ENCODE measurements at regions not wholly inside any gene's neighbourhood (a gene's known extent, or its start where the extent isn't known, plus 50 kb on each side); places are given as distances from the start of the nearest gene placed in this dataset.

DNA sequence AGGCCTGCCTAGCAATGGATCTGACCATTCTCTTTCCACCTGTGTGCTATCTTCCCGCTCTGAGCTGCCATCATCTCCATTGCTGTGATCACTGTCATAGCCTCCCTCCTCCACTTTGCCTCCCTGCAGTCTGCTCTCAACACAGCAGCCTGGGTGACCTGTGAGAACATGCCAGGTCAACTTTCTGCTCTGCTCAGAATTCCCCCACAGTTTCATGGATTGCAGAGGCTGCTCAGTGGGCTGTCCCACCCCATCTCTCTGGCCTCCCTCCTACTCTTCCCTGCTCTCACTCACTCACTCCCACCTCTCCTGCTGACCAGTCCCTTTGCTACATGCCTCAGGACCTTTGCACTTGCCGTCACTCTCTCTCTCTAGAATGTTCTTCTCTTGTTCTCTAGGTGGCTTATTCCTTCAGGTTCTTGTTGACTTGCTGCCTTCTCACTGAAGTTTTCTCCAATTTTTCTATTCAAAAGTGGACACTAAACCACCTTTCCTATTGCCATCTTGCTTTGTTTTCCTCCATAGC lies 159.9 kb downstream of the CD83 start:
- H3K27me3 ChIP-seq (replicated peaks; ENCODE audit: insufficient read depth) = no peaks in the 10 kb centered on the region
- no peaks in the 10 kb centered on the region for H3K79me2 ChIP-seq (ENCODE audit: insufficient read depth)
- no peak overlapping the region for H3K4me2 ChIP-seq (ENCODE audit: unreplicated experiment)
- no peaks in the 10 kb centered on the region for H3K36me3 ChIP-seq (ENCODE audit: low read depth)
- TF ChIP-seq EZH2phosphoT487 (IDR thresholded peaks at IDR 0.05; ENCODE audit: insufficient read depth, low read depth) (no peak), EZH2 (IDR thresholded peaks at IDR 0.05; ENCODE audit: insufficient read depth, poor library complexity, severe bottlenecking) (no peak)
- no peak overlapping the region for H3K4me3 ChIP-seq
- in situ Hi-C loops (cut with MboI) = no loop called here
- H3K9ac ChIP-seq = no peak overlapping the region
- no peak overlapping the region for H3K27ac ChIP-seq
- peaks cover 6% of the 10 kb centered on the region for H3F3A ChIP-seq (ENCODE audit: insufficient read depth)
- no peaks in the 10 kb centered on the region for H3K9me2 ChIP-seq (ENCODE audit: insufficient read depth)
- WGBS, 2 experiments (ENCODE audit: low coverage in 1 of 2, low lambda C conversion rate in 2 of 2, missing lambda C conversion rate in 2 of 2) = 93 to 100% methylated on average over 2 of the region's 2 CpGs
- no peak overlapping the region for H2AFZ ChIP-seq
- DNase-seq = no peak
- peaks cover 2% of the 10 kb centered on the region for H3K4me1 ChIP-seq (ENCODE audit: insufficient read depth)
- no peaks in the 10 kb centered on the region for H3K9me3 ChIP-seq (ENCODE audit: low read depth)
- H4K20me1 ChIP-seq (ENCODE audit: insufficient read depth) = no peaks in the 10 kb centered on the region

DNA sequence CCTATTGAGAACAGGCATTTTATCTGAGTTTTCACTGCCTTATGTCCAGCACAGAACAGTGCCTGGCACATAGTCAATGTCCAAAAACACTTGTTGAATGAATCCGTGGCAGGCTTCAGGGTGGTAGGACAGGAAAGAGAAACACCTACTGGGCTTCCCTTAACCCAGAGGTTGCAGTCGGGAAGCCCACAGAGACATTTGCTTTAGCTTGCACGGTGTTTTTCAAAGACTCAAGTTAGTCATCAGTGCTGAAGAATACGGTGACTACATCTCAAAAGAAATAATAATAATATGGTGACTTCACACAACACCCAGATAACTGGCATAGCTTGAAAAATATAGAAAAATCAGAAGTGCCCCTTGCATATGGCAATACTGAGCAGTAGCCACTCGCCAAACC lies 160.4 kb downstream of the CD83 start:
- 84 to 87% methylated on average over 5 of the region's 5 CpGs for WGBS, 2 experiments (ENCODE audit: low coverage in 1 of 2, low lambda C conversion rate in 2 of 2, missing lambda C conversion rate in 2 of 2)

DNA sequence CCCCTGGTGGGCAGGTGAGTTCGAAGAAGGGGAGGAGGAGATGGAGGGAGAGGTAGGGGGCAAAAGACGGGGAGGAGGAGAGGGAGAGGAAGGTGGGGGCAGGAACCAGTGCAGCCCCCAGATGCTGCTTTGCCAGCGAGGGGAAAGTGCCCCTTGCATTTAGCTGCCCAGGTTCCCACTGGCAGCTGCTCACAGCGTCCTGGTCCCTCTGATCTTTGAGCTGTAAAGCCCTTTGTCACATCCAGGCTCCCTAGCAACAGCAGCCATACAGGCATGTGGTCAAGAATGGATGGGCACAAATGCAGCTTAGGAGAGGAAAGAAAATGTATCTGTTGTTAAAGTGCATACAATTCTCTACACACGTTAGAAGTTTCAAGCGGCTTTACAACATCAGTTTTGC lies 160.9 kb downstream of the CD83 start:
- Histone ChIP-seq H3K27ac (no peak overlapping the region), H3F3A (ENCODE audit: insufficient read depth) (no peaks in the 10 kb centered on the region), H3K9me2 (ENCODE audit: insufficient read depth) (no peaks in the 10 kb centered on the region), H3K4me2 (ENCODE audit: unreplicated experiment) (no peak overlapping the region), H3K27me3 (replicated peaks; ENCODE audit: insufficient read depth) (no peaks in the 10 kb centered on the region), H4K20me1 (ENCODE audit: insufficient read depth) (no peaks in the 10 kb centered on the region), H3K4me1 (ENCODE audit: insufficient read depth) (no peaks in the 10 kb centered on the region), H3K9ac (no peak overlapping the region), H3K79me2 (ENCODE audit: insufficient read depth) (no peaks in the 10 kb centered on the region), H3K9me3 (ENCODE audit: low read depth) (no peaks in the 10 kb centered on the region), H3K36me3 (ENCODE audit: low read depth) (no peaks in the 10 kb centered on the region), H3K4me3 (no peak overlapping the region), H2AFZ (no peak overlapping the region)
- TF ChIP-seq EZH2 (IDR thresholded peaks at IDR 0.05; ENCODE audit: insufficient read depth, poor library complexity, severe bottlenecking) (no peak), EZH2phosphoT487 (IDR thresholded peaks at IDR 0.05; ENCODE audit: insufficient read depth, low read depth) (no peak)
- WGBS, 2 experiments (ENCODE audit: low coverage in 1 of 2, low lambda C conversion rate in 2 of 2, missing lambda C conversion rate in 2 of 2) = 80 to 82% methylated on average over 6 of the region's 6 CpGs
- in situ Hi-C loops (cut with MboI) = no loop called here
- no peak for DNase-seq

More for the DNA sequence above, 160.4 kb downstream of the CD83 start:
- Histone ChIP-seq H3K79me2 (ENCODE audit: insufficient read depth) (no peaks in the 10 kb centered on the region), H3K9me2 (ENCODE audit: insufficient read depth) (no peaks in the 10 kb centered on the region), H3F3A (ENCODE audit: insufficient read depth) (0 out of 2 replicates have a peak, but pooled peaks cover under 1% of the 10 kb centered on the region), H3K9me3 (ENCODE audit: low read depth) (no peaks in the 10 kb centered on the region), H2AFZ (no peak overlapping the region), H3K4me3 (no peak overlapping the region), H3K4me2 (ENCODE audit: unreplicated experiment) (no peak overlapping the region), H3K4me1 (ENCODE audit: insufficient read depth) (no peaks in the 10 kb centered on the region), H4K20me1 (ENCODE audit: insufficient read depth) (no peaks in the 10 kb centered on the region), H3K36me3 (ENCODE audit: low read depth) (no peaks in the 10 kb centered on the region), H3K27me3 (replicated peaks; ENCODE audit: insufficient read depth) (no peaks in the 10 kb centered on the region), H3K9ac (no peak overlapping the region), H3K27ac (no peak overlapping the region)
- no peak for DNase-seq
- no peak for TF ChIP-seq EZH2phosphoT487 (IDR thresholded peaks at IDR 0.05; ENCODE audit: insufficient read depth, low read depth)
- TF ChIP-seq EZH2 (IDR thresholded peaks at IDR 0.05; ENCODE audit: insufficient read depth, poor library complexity, severe bottlenecking) = no peak
- in situ Hi-C loops (cut with MboI) = no loop called here

DNA sequence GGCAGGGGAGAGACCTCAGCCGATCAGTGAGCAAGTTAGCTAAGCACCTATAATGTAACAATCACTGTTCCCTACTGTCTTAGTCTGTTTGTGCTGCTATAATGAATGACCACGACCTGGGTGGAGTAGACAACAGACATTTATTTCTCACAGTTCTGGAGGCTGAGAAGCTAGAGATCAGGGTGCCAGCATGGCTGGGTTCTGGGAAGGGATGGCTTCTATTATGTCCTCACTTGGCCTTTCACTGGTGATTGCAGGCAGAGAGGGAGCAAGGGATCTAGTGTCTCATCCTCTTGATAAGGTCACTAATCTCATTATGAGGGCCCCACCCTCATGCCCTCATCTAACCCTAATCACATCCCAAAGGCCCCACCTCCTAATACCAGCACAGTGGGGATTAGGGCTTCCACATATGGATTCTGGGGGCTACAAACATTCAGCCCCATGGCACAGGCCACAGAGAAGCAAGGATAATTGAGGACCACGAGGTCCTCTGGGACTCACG lies 162.5 kb downstream of the CD83 start:
- in situ Hi-C loops (cut with MboI) = no loop called here
- Histone ChIP-seq H2AFZ (no peak overlapping the region), H3K79me2 (ENCODE audit: insufficient read depth) (no peaks in the 10 kb centered on the region), H4K20me1 (ENCODE audit: insufficient read depth) (no peaks in the 10 kb centered on the region), H3K27me3 (replicated peaks; ENCODE audit: insufficient read depth) (no peaks in the 10 kb centered on the region), H3K9ac (no peak overlapping the region), H3K9me3 (ENCODE audit: low read depth) (no peaks in the 10 kb centered on the region), H3K4me2 (ENCODE audit: unreplicated experiment) (no peak overlapping the region), H3K4me1 (ENCODE audit: insufficient read depth) (no peaks in the 10 kb centered on the region), H3K9me2 (ENCODE audit: insufficient read depth) (no peaks in the 10 kb centered on the region), H3K4me3 (no peak overlapping the region), H3F3A (ENCODE audit: insufficient read depth) (no peaks in the 10 kb centered on the region), H3K36me3 (ENCODE audit: low read depth) (no peaks in the 10 kb centered on the region), H3K27ac (no peak overlapping the region)
- DNase-seq = no peak
- TF ChIP-seq EZH2 (IDR thresholded peaks at IDR 0.05; ENCODE audit: insufficient read depth, poor library complexity, severe bottlenecking) (no peak), EZH2phosphoT487 (IDR thresholded peaks at IDR 0.05; ENCODE audit: insufficient read depth, low read depth) (no peak)
- WGBS, 2 experiments (ENCODE audit: low coverage in 1 of 2, low lambda C conversion rate in 2 of 2, missing lambda C conversion rate in 2 of 2) = 61 to 73% methylated on average over 4 of the region's 4 CpGs

All from GM23248 (cell line).